H9 (cell line): ENCODE measurements at regions not wholly inside any gene's neighbourhood (a gene's known extent, or its start where the extent isn't known, plus 50 kb on each side); places are given as distances from the start of the nearest gene placed in this dataset.

Experiments
- DNase-seq: peaks from one replicate; pipeline ENCODE4 v3.0.0-alpha.2; 2017
- H2AFZ ChIP-seq: one replicate; pipeline ENCODE4 v1.6.1; 2013; ENCODE audit warnings: mild to moderate bottlenecking, low read length, control low read depth, moderate library complexity
- H2AK5ac ChIP-seq: 2 replicates; pipeline ENCODE4 v1.6.1; 2013; ENCODE audit warnings: low read length, control low read depth, mixed read lengths; ENCODE audit not compliant: insufficient read length
- H2BK120ac ChIP-seq: one replicate; pipeline ENCODE4 v1.6.1; 2013; ENCODE audit warnings: low read depth, mild to moderate bottlenecking, low read length, control low read depth, inconsistent platforms; ENCODE audit not compliant: poor library complexity, severe bottlenecking
- H2BK12ac ChIP-seq: 2 replicates; pipeline ENCODE4 v1.6.1; 2013; ENCODE audit warnings: low read length, control low read depth, mixed read lengths, low read depth; ENCODE audit not compliant: insufficient read length
- H2BK15ac ChIP-seq: 2 replicates; pipeline ENCODE4 v1.6.1; 2013; ENCODE audit warnings: low read depth, low read length, control low read depth
- H2BK20ac ChIP-seq: one replicate; pipeline ENCODE4 v1.6.1; 2013; ENCODE audit warnings: low read depth, mild to moderate bottlenecking, low read length, control low read depth, inconsistent platforms; ENCODE audit not compliant: poor library complexity, severe bottlenecking
- H2BK5ac ChIP-seq: 2 replicates; pipeline ENCODE4 v1.6.1; 2013; ENCODE audit warnings: low read length, control low read depth, mixed read lengths; ENCODE audit not compliant: insufficient read length
- H3K14ac ChIP-seq: 2 replicates; pipeline ENCODE4 v1.6.1; 2013; ENCODE audit warnings: low read length, control low read depth; ENCODE audit not compliant: insufficient read depth
- H3K18ac ChIP-seq: 2 replicates; pipeline ENCODE4 v1.6.1; 2013; ENCODE audit warnings: low read depth, mild to moderate bottlenecking, mixed read lengths, low read length, control low read depth; ENCODE audit not compliant: insufficient read length
- H3K23ac ChIP-seq: 2 replicates; pipeline ENCODE4 v1.6.1; 2013; ENCODE audit warnings: low read length, control low read depth, mixed read lengths, low read depth; ENCODE audit not compliant: insufficient read length
- H3K23me2 ChIP-seq: 2 replicates; pipeline ENCODE4 v1.6.1; 2013; ENCODE audit warnings: low read depth, mild to moderate bottlenecking, mixed read lengths, low read length, control low read depth; ENCODE audit not compliant: insufficient read length, poor library complexity, severe bottlenecking
- H3K27ac ChIP-seq: 2 replicates; pipeline ENCODE4 v1.5.1; 2013; ENCODE audit warnings: low read length, control low read depth, mixed read lengths, low read depth; ENCODE audit not compliant: insufficient read length
- H3K27me3 ChIP-seq: 2 replicates; pipeline ENCODE4 v1.6.1; 2013; ENCODE audit warnings: low read length, control low read depth, inconsistent platforms; ENCODE audit not compliant: insufficient read depth
- H3K4ac ChIP-seq: 2 replicates; pipeline ENCODE4 v1.6.1; 2013; ENCODE audit warnings: low read depth, mild to moderate bottlenecking, control low read depth, inconsistent platforms, low read length, moderate library complexity
- H3K4me1 ChIP-seq: 2 replicates; pipeline ENCODE4 v1.6.1; 2013; ENCODE audit warnings: low read length, control low read depth, inconsistent platforms; ENCODE audit not compliant: insufficient read depth
- H3K4me2 ChIP-seq: 2 replicates; pipeline ENCODE4 v1.6.1; 2013; ENCODE audit warnings: low read length, control low read depth, mixed read lengths; ENCODE audit not compliant: insufficient read length, insufficient read depth
- H3K56ac ChIP-seq: 2 replicates; pipeline ENCODE4 v1.6.1; 2013; ENCODE audit warnings: low read depth, mild to moderate bottlenecking, mixed read lengths, low read length, control low read depth; ENCODE audit not compliant: insufficient read length
- H3K79me1 ChIP-seq: 2 replicates; pipeline ENCODE4 v1.6.1; 2013; ENCODE audit warnings: low read depth, mild to moderate bottlenecking, moderate library complexity, low read length, control low read depth, inconsistent platforms; ENCODE audit not compliant: insufficient read depth, poor library complexity, severe bottlenecking
- H3K79me2 ChIP-seq: 2 replicates; pipeline ENCODE4 v1.6.1; 2013; ENCODE audit warnings: low read length, control low read depth, inconsistent platforms; ENCODE audit not compliant: insufficient read depth
- H3K9ac ChIP-seq: 2 replicates; pipeline ENCODE4 v1.6.1; 2013; ENCODE audit warnings: low read length, control low read depth, mixed read lengths; ENCODE audit not compliant: insufficient read length; ENCODE audit errors: extremely low read depth
- H3K9me3 ChIP-seq: one replicate; pipeline ENCODE4 v1.6.1; 2013; ENCODE audit warnings: low read depth, low read length, inconsistent platforms; ENCODE audit not compliant: control insufficient read depth
- H3T11ph ChIP-seq: one replicate; pipeline ENCODE4 v1.6.1; 2013; ENCODE audit warnings: mild to moderate bottlenecking, low read length, control low read depth, inconsistent platforms
- H4K20me1 ChIP-seq: one replicate; pipeline ENCODE4 v1.6.1; 2013; ENCODE audit not compliant: control insufficient read depth, insufficient read length, insufficient read depth
- H4K5ac ChIP-seq: 2 replicates; pipeline ENCODE4 v1.6.1; 2013; ENCODE audit warnings: low read depth, mild to moderate bottlenecking, mixed read lengths, low read length, control low read depth; ENCODE audit not compliant: insufficient read length
- H4K8ac ChIP-seq: replicated peaks from 2 replicates; pipeline ENCODE4 v1.6.1; 2013; ENCODE audit warnings: low read length, control low read depth, mixed read lengths, low read depth; ENCODE audit not compliant: insufficient read length
- H4K91ac ChIP-seq: 2 replicates; pipeline ENCODE4 v1.6.1; 2013; ENCODE audit warnings: low read depth, mild to moderate bottlenecking, moderate library complexity, mixed read lengths, low read length, control low read depth; ENCODE audit not compliant: insufficient read length
- H3K27ac Mint-ChIP-seq, 3 experiments: 2 replicates in 2 of 3; 3 replicates in 1 of 3; pipeline ENCODE4 v1.8.0; 2020 to 2021; ENCODE audit warnings: mixed read lengths in 3 of 3, mild to moderate bottlenecking in 1 of 3, moderate library complexity in 1 of 3
- H3K27me3 Mint-ChIP-seq: 2 replicates; pipeline ENCODE4 v1.8.0; 2021; ENCODE audit warnings: low read depth, mild to moderate bottlenecking, moderate library complexity, mixed read lengths
- H3K36me3 Mint-ChIP-seq, 3 experiments: 2 replicates in 2 of 3; 3 replicates in 1 of 3; pipeline ENCODE4 v1.8.0; 2020 to 2021; ENCODE audit warnings: low read depth in 3 of 3, mixed read lengths in 3 of 3; ENCODE audit not compliant: insufficient read depth in 1 of 3
- H3K4me1 Mint-ChIP-seq, 2 experiments: 2 replicates each; pipeline ENCODE4 v1.8.0; 2020; ENCODE audit warnings: mixed read lengths in 2 of 2
- H3K4me3 Mint-ChIP-seq, 2 experiments: 2 replicates in 1 of 2; 3 replicates in 1 of 2; pipeline ENCODE4 v1.8.0; 2020 to 2021; ENCODE audit warnings: mild to moderate bottlenecking in 2 of 2, mixed read lengths in 2 of 2, moderate library complexity in 1 of 2
- H3K9me3 Mint-ChIP-seq, 2 experiments: 2 replicates in 1 of 2; 3 replicates in 1 of 2; pipeline ENCODE4 v1.8.0; 2020; ENCODE audit warnings: mild to moderate bottlenecking in 2 of 2, mixed read lengths in 2 of 2, moderate library complexity in 1 of 2
- CTCF ChIP-seq: fragments of 200-600 bp; sonication (generic); conservative IDR thresholded peaks from 3 replicates; pipeline ENCODE4 v1.8.0; 2021; ENCODE audit warnings: antibody characterized with exemption, mild to moderate bottlenecking

DNA sequence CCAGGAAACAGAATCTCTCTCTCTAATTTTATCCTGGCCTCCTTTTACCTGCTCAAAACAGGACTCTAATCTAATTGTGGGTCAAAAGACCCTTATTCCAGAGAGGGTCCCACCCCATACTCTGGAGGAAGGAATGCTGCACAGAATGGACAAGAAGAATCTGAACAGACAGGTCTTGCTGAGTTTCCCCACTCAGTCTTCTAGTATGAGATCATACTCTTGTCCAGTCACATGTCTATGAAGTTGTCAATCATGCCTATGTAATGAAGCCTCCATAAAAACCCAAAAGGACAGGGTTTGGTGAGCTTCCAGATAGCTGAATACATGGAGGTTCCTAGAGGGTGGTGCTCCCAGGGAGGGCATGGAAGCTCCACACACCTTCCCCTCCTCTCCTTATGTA, 123.9 kb upstream of the FER start:
- Mint-ChIP-seq H3K36me3 (no peaks in the 10 kb centered on the region), H3K9me3 (0 out of 5 replicates have a peak, but pooled peaks cover 0 to under 1% of the 10 kb centered on the region in 2 experiments), H3K27me3 (no peaks in the 10 kb centered on the region), H3K4me1 (peaks cover 5 to 9% of the 10 kb centered on the region in 2 experiments), H3K4me3 (no peak overlapping the region), H3K27ac (no peak overlapping the region)
- no peaks in the 10 kb centered on the region for H3K79me2 ChIP-seq
- H3K23ac ChIP-seq = no peak overlapping the region
- H3K9ac ChIP-seq = no peak overlapping the region
- H2AK5ac ChIP-seq = no peak overlapping the region
- no peak overlapping the region for H4K8ac ChIP-seq
- H2BK120ac ChIP-seq = no peak overlapping the region
- H3K23me2 ChIP-seq = no peaks in the 10 kb centered on the region
- no peak overlapping the region for H2BK20ac ChIP-seq
- no peaks in the 10 kb centered on the region; the same call in 1 of the 2 replicates for H3K4me1 ChIP-seq
- H2BK12ac ChIP-seq = no peak overlapping the region
- H2BK5ac ChIP-seq = no peak overlapping the region
- H3K79me1 ChIP-seq = no peaks in the 10 kb centered on the region
- no peak for DNase-seq
- H3K9me3 ChIP-seq = no peaks in the 10 kb centered on the region
- no peaks in the 10 kb centered on the region for H3K27me3 ChIP-seq
- H3K4me2 ChIP-seq = no peak overlapping the region
- H3K14ac ChIP-seq = no peak overlapping the region
- H3K27ac ChIP-seq = no peak overlapping the region
- no peak overlapping the region for H3K56ac ChIP-seq
- H3K4ac ChIP-seq = no peak overlapping the region
- no peak for TF ChIP-seq CTCF
- H4K20me1 ChIP-seq = no peaks in the 10 kb centered on the region
- H4K5ac ChIP-seq = no peak overlapping the region
- no peak overlapping the region for H3K18ac ChIP-seq
- H3T11ph ChIP-seq = no peak overlapping the region
- no peak overlapping the region for H2AFZ ChIP-seq
- H4K91ac ChIP-seq = no peak overlapping the region
- H2BK15ac ChIP-seq = no peak overlapping the region
